CD14-positive monocyte (primary cell): ENCODE measurements at regions not wholly inside any gene's neighbourhood (a gene's known extent, or its start where the extent isn't known, plus 50 kb on each side); places are given as distances from the start of the nearest gene placed in this dataset.

Experiments
- DNase-seq, 3 donors: peaks; one replicate each; pipeline ENCODE4 v3.0.0-alpha.2; 2011 to 2022
- H2AFZ ChIP-seq: 2 replicates; pipeline ENCODE4 v1.6.0; 2012; ENCODE audit warnings: mild to moderate bottlenecking, low read depth, low read length, inconsistent platforms; ENCODE audit not compliant: insufficient read depth, poor library complexity, severe bottlenecking
- H3K27ac ChIP-seq, 2 donors: 1 replicate in 1 of 2; 2 replicates in 1 of 2; pipeline ENCODE4 v1.5.1; 2012 to 2013; ENCODE audit warnings: low read length in 2 of 2, control low read depth in 1 of 2, inconsistent platforms in 1 of 2, low read depth in 1 of 2, mild to moderate bottlenecking in 1 of 2
- H3K27me3 ChIP-seq, 2 donors: one replicate each; pipeline versions ENCODE4 v1.6.0 to v1.6.1; 2011 to 2013; ENCODE audit warnings: low read length in 2 of 2; ENCODE audit not compliant: control insufficient read depth in 2 of 2, insufficient read depth in 2 of 2
- H3K36me3 ChIP-seq, 2 donors: replicated peaks in 1 of 2; 1 replicate in 1 of 2; 2 replicates in 1 of 2; pipeline versions ENCODE4 v1.5.1 to v1.6.1; 2012 to 2013; ENCODE audit warnings: low read length in 2 of 2, control low read depth in 1 of 2, inconsistent platforms in 1 of 2, mild to moderate bottlenecking in 1 of 2; ENCODE audit not compliant: insufficient read depth in 2 of 2, control insufficient read depth in 1 of 2
- H3K4me1 ChIP-seq, 2 donors: 1 replicate in 1 of 2; 2 replicates in 1 of 2; pipeline versions ENCODE4 v1.5.1 to v1.6.1; 2012 to 2013; ENCODE audit warnings: low read length in 2 of 2, control low read depth in 1 of 2, inconsistent platforms in 1 of 2, mild to moderate bottlenecking in 1 of 2, moderate library complexity in 1 of 2; ENCODE audit not compliant: insufficient read depth in 2 of 2, control insufficient read depth in 1 of 2
- H3K4me2 ChIP-seq: replicated peaks from 2 replicates; pipeline ENCODE3; 2012; ENCODE audit warnings: low read length, moderate library complexity, mild to moderate bottlenecking; ENCODE audit not compliant: poor library complexity, severe bottlenecking; ENCODE audit errors: extremely low read depth
- H3K4me3 ChIP-seq, 3 experiments: fragments of 200-600 bp in 1 of 3; sonication (generic) in 1 of 3; replicated peaks in 1 of 3; 1 replicate in 2 of 3; 2 replicates in 1 of 3; pipeline ENCODE4 v1.5.1; 2011 to 2013; ENCODE audit warnings: low read length in 3 of 3, mild to moderate bottlenecking in 3 of 3, control low read depth in 2 of 3, low read depth in 2 of 3, inconsistent platforms in 1 of 3, moderate library complexity in 1 of 3
- H3K79me2 ChIP-seq: 2 replicates; pipeline ENCODE4 v1.6.0; 2012; ENCODE audit warnings: mild to moderate bottlenecking, control low read depth, inconsistent platforms, low read length, moderate library complexity; ENCODE audit not compliant: insufficient read depth
- H3K9ac ChIP-seq: 2 replicates; pipeline ENCODE4 v1.6.0; 2017; ENCODE audit warnings: low read length, mild to moderate bottlenecking; ENCODE audit not compliant: insufficient read depth, poor library complexity, severe bottlenecking
- H3K9me3 ChIP-seq, 2 donors: replicated peaks in 1 of 2; 1 replicate in 1 of 2; 2 replicates in 1 of 2; pipeline versions ENCODE4 v1.5.1 to v1.6.1; 2012 to 2013; ENCODE audit warnings: low read length in 2 of 2, control low read depth in 1 of 2; ENCODE audit not compliant: control insufficient read depth in 1 of 2, insufficient read depth in 1 of 2
- H4K20me1 ChIP-seq: 2 replicates; pipeline ENCODE4 v1.6.0; 2012; ENCODE audit warnings: mild to moderate bottlenecking, low read length, control low read depth, moderate library complexity; ENCODE audit not compliant: insufficient read depth
- H3K27ac Mint-ChIP-seq, 7 donors: one replicate each; pipeline ENCODE4 v1.8.0; 2020; ENCODE audit warnings: mild to moderate bottlenecking in 7 of 7, mixed read lengths in 7 of 7, moderate library complexity in 6 of 7, inconsistent platforms in 2 of 7
- H3K27me3 Mint-ChIP-seq, 3 donors: one replicate each; pipeline ENCODE4 v1.8.0; 2021 to 2022; ENCODE audit warnings: low read depth in 3 of 3, mild to moderate bottlenecking in 3 of 3, mixed read lengths in 3 of 3, moderate library complexity in 3 of 3, inconsistent platforms in 1 of 3
- H3K36me3 Mint-ChIP-seq, 2 donors: one replicate each; pipeline ENCODE4 v1.8.0; 2020; ENCODE audit warnings: mixed read lengths in 2 of 2, inconsistent platforms in 1 of 2, mild to moderate bottlenecking in 1 of 2
- H3K4me1 Mint-ChIP-seq: one replicate; pipeline ENCODE4 v1.8.0; 2020; ENCODE audit warnings: mild to moderate bottlenecking, mixed read lengths
- H3K4me3 Mint-ChIP-seq, 2 donors: one replicate each; pipeline ENCODE4 v1.8.0; 2020; ENCODE audit warnings: mild to moderate bottlenecking in 2 of 2, mixed read lengths in 2 of 2, moderate library complexity in 1 of 2
- H3K9me3 Mint-ChIP-seq, 7 donors: one replicate each; pipeline ENCODE4 v1.8.0; 2020 to 2022; ENCODE audit warnings: mixed read lengths in 7 of 7, mild to moderate bottlenecking in 6 of 7, moderate library complexity in 6 of 7, inconsistent platforms in 2 of 7
- WGBS: methylation state at CpG from one replicate; pipeline ENCODE4 v1.1.5; 2013; ENCODE audit warnings: missing lambda C conversion rate; ENCODE audit not compliant: insufficient coverage; 5-methylcytosine and 5-hydroxymethylcytosine counted together
- intact Hi-C, 2 donors: fragments of 100-400 bp; cut with micrococcal nuclease; formaldehyde crosslinking; loops; one replicate each; pipeline versions ENCODE4 v1.15.0 to v1.15.1; 2023
- TF ChIP-seq, protein P1 (sequence below): fragments of 200-600 bp; IDR thresholded peaks from one replicate; pipeline ENCODE4 v1.8.0; 2022; ENCODE audit warnings: antibody characterized with exemption, mild to moderate bottlenecking

DNA sequence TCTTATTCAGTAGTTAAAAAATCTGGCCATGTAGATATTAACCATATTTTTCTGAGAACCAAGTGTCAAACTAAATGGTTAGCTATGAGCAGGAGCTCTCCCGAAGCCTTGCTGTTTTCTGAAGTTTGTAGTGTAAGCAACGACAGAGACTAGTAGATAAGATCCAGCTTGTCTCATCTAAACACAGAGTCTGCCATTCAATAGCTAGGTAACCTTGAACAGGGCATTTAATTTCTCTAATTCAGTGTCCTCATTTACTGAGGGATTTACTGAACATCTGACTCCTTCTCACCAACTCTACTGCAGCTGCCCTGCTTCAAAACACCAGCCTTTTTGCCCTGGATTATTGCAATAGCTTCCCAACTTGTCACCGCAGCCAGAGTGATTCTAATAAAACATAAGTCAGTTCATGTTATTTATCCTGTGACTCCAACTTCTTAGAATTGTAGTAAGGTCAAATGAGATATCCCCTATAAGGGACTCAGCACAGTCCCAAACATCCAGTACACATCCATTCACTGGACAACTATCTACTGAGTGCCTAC is 337.0 kb downstream of the PLK2 start:
- WGBS: 67% methylated on average over 1 of the region's 3 CpGs
- Histone ChIP-seq H3K4me1 (no peaks in the 10 kb centered on the region), H3K9me3 (no peaks in the 10 kb centered on the region), H3K36me3 (no peaks in the 10 kb centered on the region), H2AFZ (no peak overlapping the region), H3K79me2 (no peaks in the 10 kb centered on the region), H3K9ac (no peak overlapping the region), H3K27ac (no peak overlapping the region), H4K20me1 (no peaks in the 10 kb centered on the region), H3K4me3 (no peak overlapping the region), H3K27me3 (no peaks in the 10 kb centered on the region), H3K4me2 (no peak overlapping the region)
- DNase-seq: no peak
- Mint-ChIP-seq H3K4me1 (no peaks in the 10 kb centered on the region), H3K9me3 (peaks cover 0 to 2% (median 0%) of the 10 kb centered on the region in 7 donors), H3K36me3 (no peaks in the 10 kb centered on the region), H3K27ac (no peak overlapping the region), H3K4me3 (no peak overlapping the region), H3K27me3 (peaks cover 0 to 2% (median 2%) of the 10 kb centered on the region in 3 donors)
- intact Hi-C loops: no loop called here
- TF ChIP-seq, protein P1, sequence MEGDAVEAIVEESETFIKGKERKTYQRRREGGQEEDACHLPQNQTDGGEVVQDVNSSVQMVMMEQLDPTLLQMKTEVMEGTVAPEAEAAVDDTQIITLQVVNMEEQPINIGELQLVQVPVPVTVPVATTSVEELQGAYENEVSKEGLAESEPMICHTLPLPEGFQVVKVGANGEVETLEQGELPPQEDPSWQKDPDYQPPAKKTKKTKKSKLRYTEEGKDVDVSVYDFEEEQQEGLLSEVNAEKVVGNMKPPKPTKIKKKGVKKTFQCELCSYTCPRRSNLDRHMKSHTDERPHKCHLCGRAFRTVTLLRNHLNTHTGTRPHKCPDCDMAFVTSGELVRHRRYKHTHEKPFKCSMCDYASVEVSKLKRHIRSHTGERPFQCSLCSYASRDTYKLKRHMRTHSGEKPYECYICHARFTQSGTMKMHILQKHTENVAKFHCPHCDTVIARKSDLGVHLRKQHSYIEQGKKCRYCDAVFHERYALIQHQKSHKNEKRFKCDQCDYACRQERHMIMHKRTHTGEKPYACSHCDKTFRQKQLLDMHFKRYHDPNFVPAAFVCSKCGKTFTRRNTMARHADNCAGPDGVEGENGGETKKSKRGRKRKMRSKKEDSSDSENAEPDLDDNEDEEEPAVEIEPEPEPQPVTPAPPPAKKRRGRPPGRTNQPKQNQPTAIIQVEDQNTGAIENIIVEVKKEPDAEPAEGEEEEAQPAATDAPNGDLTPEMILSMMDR: no peak

DNA sequence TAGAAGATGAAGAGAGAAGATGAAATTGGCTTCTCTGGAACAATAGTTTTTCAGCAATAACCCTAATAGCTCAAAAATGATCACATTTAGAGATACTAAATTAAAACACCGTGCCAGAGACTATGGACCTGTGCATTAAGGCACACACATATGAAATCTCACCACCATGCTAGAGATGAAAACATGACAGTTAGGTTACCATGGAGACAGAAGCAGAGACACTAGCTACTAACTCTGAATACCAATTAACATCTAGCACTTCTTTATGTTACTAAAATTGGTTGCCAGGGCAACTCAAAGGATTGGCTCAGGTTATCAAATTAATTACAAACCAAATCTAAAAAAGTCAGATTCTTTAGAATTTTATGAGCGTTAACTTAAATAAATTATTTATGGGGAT is 337.7 kb downstream of the PLK2 start:
- H3K36me3 ChIP-seq: no peaks in the 10 kb centered on the region
- intact Hi-C loops: no loop called here
- Mint-ChIP-seq H3K9me3 (peaks cover 0 to 2% (median 0%) of the 10 kb centered on the region in 7 donors), H3K4me3 (no peak overlapping the region), H3K27ac (no peak overlapping the region), H3K4me1 (no peaks in the 10 kb centered on the region), H3K27me3 (peaks cover 0 to 2% (median 2%) of the 10 kb centered on the region in 3 donors), H3K36me3 (no peaks in the 10 kb centered on the region)
- no peak for DNase-seq
- no peak overlapping the region for H2AFZ ChIP-seq
- H3K4me2 ChIP-seq: no peak overlapping the region
- H3K27me3 ChIP-seq: no peaks in the 10 kb centered on the region
- no peaks in the 10 kb centered on the region for H4K20me1 ChIP-seq
- H3K9ac ChIP-seq: no peak overlapping the region
- no peak overlapping the region for H3K27ac ChIP-seq
- H3K79me2 ChIP-seq: no peaks in the 10 kb centered on the region
- no peaks in the 10 kb centered on the region for H3K9me3 ChIP-seq
- no peaks in the 10 kb centered on the region for H3K4me1 ChIP-seq
- TF ChIP-seq, protein P1: no peak
- no CpG with 5 or more reads among the region's 2 CpGs for WGBS
- no peak overlapping the region for H3K4me3 ChIP-seq
